ENCODE measurements at regions not wholly inside any gene's neighbourhood (a gene's known extent, or its start where the extent isn't known, plus 50 kb on each side); places are given as distances from the start of the nearest gene placed in this dataset.

DNA sequence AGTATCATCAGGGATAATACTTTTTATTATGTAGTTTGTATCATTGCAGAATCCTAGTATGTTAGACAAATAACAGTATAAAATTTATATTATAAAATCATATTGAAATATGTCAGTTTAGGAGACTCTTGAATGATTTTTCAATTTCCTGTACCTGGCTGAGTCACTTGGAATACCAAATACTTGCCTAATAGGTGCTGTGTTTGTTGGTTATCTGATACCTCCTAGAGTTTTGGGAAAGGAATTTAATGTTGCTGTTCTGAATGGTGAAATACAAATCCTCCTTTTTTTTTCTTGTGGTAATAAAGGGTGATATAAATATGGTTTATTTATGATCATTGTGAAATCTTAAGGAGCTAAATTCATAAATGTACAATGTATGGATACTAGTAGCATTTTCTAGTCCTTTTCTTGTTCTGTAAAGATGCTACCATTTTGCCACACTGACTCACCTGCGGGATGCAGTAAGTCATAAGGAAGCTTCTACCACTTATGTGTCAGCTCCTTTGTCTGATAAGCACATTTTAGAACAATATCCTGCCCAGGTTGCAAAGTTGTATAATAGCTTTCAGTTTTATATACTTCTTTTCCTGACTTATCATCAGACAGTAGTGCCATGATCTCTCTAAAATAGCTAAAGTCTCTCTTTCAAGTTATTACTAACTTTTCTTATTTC is 465.5 kb downstream of the XIRP2 start:
- H3K36me3 ChIP-seq = no peaks in the 10 kb centered on the region
- no peak for DNase-seq (ENCODE audit: low spot score in 2 of 2)
- 87 to 95% methylated on average over 1 of the region's 1 CpG for WGBS, 2 donors
- no peak overlapping the region for H3K4me3 ChIP-seq
- no peaks in the 10 kb centered on the region for H3K9me3 ChIP-seq
- no peaks in the 10 kb centered on the region for H3K27me3 ChIP-seq
- no peaks in the 10 kb centered on the region for H3K4me1 ChIP-seq
- no peak overlapping the region for H3K27ac ChIP-seq
- TF ChIP-seq POLR2A (IDR thresholded peaks at IDR 0.05) (no peak), EP300 (IDR thresholded peaks at IDR 0.05) (no peak), CTCF (IDR thresholded peaks at IDR 0.05) (no peak)

- H3K9me3 ChIP-seq = no peaks in the 10 kb centered on the region
- no peak overlapping the region for H3K27ac ChIP-seq
- TF ChIP-seq EP300 (IDR thresholded peaks at IDR 0.05) = no peak
- TF ChIP-seq POLR2A (IDR thresholded peaks at IDR 0.05) = no peak
- no peak for TF ChIP-seq CTCF (IDR thresholded peaks at IDR 0.05)
- 88 to 95% methylated on average over 2 of the region's 2 CpGs for WGBS, 2 donors
- no peak for DNase-seq (ENCODE audit: low spot score in 2 of 2)
- H3K4me1 ChIP-seq = no peaks in the 10 kb centered on the region
- H3K4me3 ChIP-seq = no peak overlapping the region
- no peaks in the 10 kb centered on the region for H3K36me3 ChIP-seq
- H3K27me3 ChIP-seq = no peaks in the 10 kb centered on the region
Measured at GRCh38 chr2:167345559-167345958, 457.3 kb downstream of the XIRP2 start.

GRCh38 chr2:167342769-167343168 is 454.5 kb downstream of the XIRP2 start:
- WGBS, 2 donors = 29 to 30% methylated on average over 1 of the region's 1 CpG
- TF ChIP-seq EP300 (IDR thresholded peaks at IDR 0.05) (no peak), CTCF (IDR thresholded peaks at IDR 0.05) (no peak), POLR2A (IDR thresholded peaks at IDR 0.05) (no peak)
- Histone ChIP-seq H3K9me3 (no peaks in the 10 kb centered on the region), H3K4me3 (no peak overlapping the region), H3K27ac (no peak overlapping the region), H3K27me3 (no peaks in the 10 kb centered on the region), H3K36me3 (no peaks in the 10 kb centered on the region), H3K4me1 (no peaks in the 10 kb centered on the region)
- DNase-seq (ENCODE audit: low spot score in 2 of 2) = no peak

- Histone ChIP-seq H3K4me1 (no peaks in the 10 kb centered on the region), H3K27ac (no peak overlapping the region), H3K27me3 (no peaks in the 10 kb centered on the region), H3K4me3 (no peak overlapping the region), H3K9me3 (no peaks in the 10 kb centered on the region), H3K36me3 (no peaks in the 10 kb centered on the region)
- TF ChIP-seq POLR2A (IDR thresholded peaks at IDR 0.05) = no peak
- TF ChIP-seq EP300 (IDR thresholded peaks at IDR 0.05) = no peak
- TF ChIP-seq CTCF (IDR thresholded peaks at IDR 0.05) = no peak
- WGBS, 2 donors = 87 to 89% methylated on average over 4 of the region's 4 CpGs
- no peak for DNase-seq (ENCODE audit: low spot score in 2 of 2)
Measured at GRCh38 chr2:167340322-167340721, 452.0 kb downstream of the XIRP2 start.

- DNase-seq (ENCODE audit: low spot score in 2 of 2) = no peak
- H3K9me3 ChIP-seq = no peaks in the 10 kb centered on the region
- H3K27ac ChIP-seq = no peak overlapping the region
- H3K4me1 ChIP-seq = no peaks in the 10 kb centered on the region
- H3K27me3 ChIP-seq = no peaks in the 10 kb centered on the region
- TF ChIP-seq CTCF (IDR thresholded peaks at IDR 0.05) (no peak), EP300 (IDR thresholded peaks at IDR 0.05) (no peak), POLR2A (IDR thresholded peaks at IDR 0.05) (no peak)
- no peak overlapping the region for H3K4me3 ChIP-seq
- H3K36me3 ChIP-seq = no peaks in the 10 kb centered on the region
- 81 to 89% methylated on average over 2 of the region's 2 CpGs for WGBS, 2 donors
Measured at GRCh38 chr2:167336213-167336612, 447.9 kb downstream of the XIRP2 start.
